Upper lobe of left lung (tissue), 6 donors: ENCODE measurements at regions not wholly inside any gene's neighbourhood (a gene's known extent, or its start where the extent isn't known, plus 50 kb on each side); places are given as distances from the start of the nearest gene placed in this dataset.

Source experiments
- ATAC-seq, 2 donors: fragments of 200-7000 bp; cut with Tn5 transposase; one replicate each; pipeline ENCODE4 v1.9.1; 2022; ENCODE audit warnings: mild to moderate bottlenecking in 2 of 2, moderate library complexity in 2 of 2; ENCODE audit not compliant: low FRiP score in 2 of 2
- DNase-seq, 2 donors: peaks; one replicate each; pipeline ENCODE4 v3.0.0-alpha.2; 2019 to 2020
- H3K27ac ChIP-seq, 4 donors: fragments of 200-600 bp; sonication (generic); one replicate each; pipeline ENCODE4 v1.5.1; 2016 to 2019
- H3K27me3 ChIP-seq, 4 donors: fragments of 200-600 bp; sonication (generic); one replicate each; pipeline ENCODE4 v1.5.1; 2017 to 2019
- H3K36me3 ChIP-seq, 4 donors: fragments of 200-600 bp; sonication (generic); one replicate each; pipeline ENCODE4 v1.5.1; 2016 to 2019
- H3K4me1 ChIP-seq, 4 donors: fragments of 200-600 bp; sonication (generic); one replicate each; pipeline ENCODE4 v1.5.1; 2018 to 2019
- H3K4me3 ChIP-seq, 4 donors: fragments of 200-600 bp; sonication (generic); one replicate each; pipeline ENCODE4 v1.5.1; 2017 to 2019; ENCODE audit warnings: mild to moderate bottlenecking in 2 of 4, moderate library complexity in 1 of 4
- H3K9me3 ChIP-seq, 4 donors: fragments of 200-600 bp; sonication (generic); one replicate each; pipeline ENCODE4 v1.5.1; 2018 to 2019
- EP300 ChIP-seq, 4 donors: sonication (generic); formaldehyde crosslinking; IDR thresholded peaks; one replicate each; pipeline ENCODE4 v1.5.1; 2017; ENCODE audit warnings: antibody characterized with exemption in 4 of 4, control low read depth in 2 of 4
- POLR2A ChIP-seq, 4 donors: fragments of 450-650 bp; IDR thresholded peaks; one replicate each; pipeline ENCODE4 v1.5.1; 2016 to 2017; ENCODE audit warnings: antibody characterized with exemption in 4 of 4, mild to moderate bottlenecking in 2 of 4
- POLR2AphosphoS5 ChIP-seq, 2 donors: sonication (generic); formaldehyde crosslinking; IDR thresholded peaks; one replicate each; pipeline ENCODE4 v1.5.1; 2017; ENCODE audit warnings: antibody characterized with exemption in 2 of 2
- WGBS, 2 donors: methylation state at CpG; one replicate each; pipeline ENCODE4 v1.1.5; 2017 to 2018; 5-methylcytosine and 5-hydroxymethylcytosine counted together
- TF ChIP-seq, protein P1 (sequence below), 6 experiments: fragments of 450-650 bp in 4 of 6; fragments of 200-600 bp in 2 of 6; sonication (generic) in 2 of 6; IDR thresholded peaks; one replicate each; pipeline ENCODE4 v1.5.1; 2016 to 2019; ENCODE audit warnings: antibody characterized with exemption in 6 of 6
- donor health status: DM: no; HTN: no; CAD: no; lungs with moderate emphysema.
- donor health status: DM: no; HTN: yes; CAD: no; lungs with severe emphysema.

- Histone ChIP-seq H3K27ac (no peak overlapping the region), H3K4me1 (no peaks in the 10 kb centered on the region), H3K27me3 (no peaks in the 10 kb centered on the region), H3K4me3 (no peak overlapping the region), H3K9me3 (no peaks in the 10 kb centered on the region), H3K36me3 (no peaks in the 10 kb centered on the region)
- ATAC-seq (no peak), DNase-seq (no peak)
- WGBS, 2 donors, result 19 to 27% methylated on average over 3 of the region's 3 CpGs
- no peak for TF ChIP-seq EP300 (IDR thresholded peaks at IDR 0.05)
- no peak for TF ChIP-seq POLR2AphosphoS5 (IDR thresholded peaks at IDR 0.05)
- TF ChIP-seq, protein P1, sequence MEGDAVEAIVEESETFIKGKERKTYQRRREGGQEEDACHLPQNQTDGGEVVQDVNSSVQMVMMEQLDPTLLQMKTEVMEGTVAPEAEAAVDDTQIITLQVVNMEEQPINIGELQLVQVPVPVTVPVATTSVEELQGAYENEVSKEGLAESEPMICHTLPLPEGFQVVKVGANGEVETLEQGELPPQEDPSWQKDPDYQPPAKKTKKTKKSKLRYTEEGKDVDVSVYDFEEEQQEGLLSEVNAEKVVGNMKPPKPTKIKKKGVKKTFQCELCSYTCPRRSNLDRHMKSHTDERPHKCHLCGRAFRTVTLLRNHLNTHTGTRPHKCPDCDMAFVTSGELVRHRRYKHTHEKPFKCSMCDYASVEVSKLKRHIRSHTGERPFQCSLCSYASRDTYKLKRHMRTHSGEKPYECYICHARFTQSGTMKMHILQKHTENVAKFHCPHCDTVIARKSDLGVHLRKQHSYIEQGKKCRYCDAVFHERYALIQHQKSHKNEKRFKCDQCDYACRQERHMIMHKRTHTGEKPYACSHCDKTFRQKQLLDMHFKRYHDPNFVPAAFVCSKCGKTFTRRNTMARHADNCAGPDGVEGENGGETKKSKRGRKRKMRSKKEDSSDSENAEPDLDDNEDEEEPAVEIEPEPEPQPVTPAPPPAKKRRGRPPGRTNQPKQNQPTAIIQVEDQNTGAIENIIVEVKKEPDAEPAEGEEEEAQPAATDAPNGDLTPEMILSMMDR (IDR thresholded peaks at IDR 0.05), result no peak
- TF ChIP-seq POLR2A (IDR thresholded peaks at IDR 0.05), result no peak
Measured at GRCh38 chr10:18786478-18786877, 127.2 kb downstream of the ARL5B start.

DNA sequence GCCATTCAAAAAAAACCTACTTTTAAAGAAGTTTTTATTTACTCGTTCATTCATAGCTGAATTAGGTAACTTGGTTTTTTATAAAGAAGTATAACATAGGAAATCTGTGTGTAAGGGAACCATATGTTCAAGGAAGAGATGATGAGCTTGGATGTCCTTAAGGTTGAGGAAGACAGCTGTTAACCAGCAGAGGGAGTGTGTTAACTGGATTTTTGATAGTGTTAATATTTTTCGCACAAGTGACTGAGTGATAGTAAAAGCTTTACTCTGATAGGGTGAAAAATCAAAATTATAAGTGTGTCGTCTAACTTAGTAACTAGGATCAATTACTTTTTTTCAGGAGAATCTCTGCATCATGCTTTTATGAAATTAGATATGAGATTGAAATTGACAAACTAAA lies 134.7 kb downstream of the ARL5B start:
- ATAC-seq (no peak), DNase-seq (no peak)
- Histone ChIP-seq H3K36me3 (no peaks in the 10 kb centered on the region), H3K9me3 (no peaks in the 10 kb centered on the region), H3K27ac (no peak overlapping the region), H3K4me3 (no peak overlapping the region), H3K27me3 (peaks cover 0 to 1% (median 0%) of the 10 kb centered on the region in 4 donors), H3K4me1 (no peaks in the 10 kb centered on the region)
- WGBS, 2 donors, result 36 to 42% methylated on average over 3 of the region's 3 CpGs
- TF ChIP-seq, protein P1 (IDR thresholded peaks at IDR 0.05), result peak in 3 of 6 experiments; percentile 17 to 24 (median 19)
- TF ChIP-seq POLR2AphosphoS5 (IDR thresholded peaks at IDR 0.05), result no peak

DNA sequence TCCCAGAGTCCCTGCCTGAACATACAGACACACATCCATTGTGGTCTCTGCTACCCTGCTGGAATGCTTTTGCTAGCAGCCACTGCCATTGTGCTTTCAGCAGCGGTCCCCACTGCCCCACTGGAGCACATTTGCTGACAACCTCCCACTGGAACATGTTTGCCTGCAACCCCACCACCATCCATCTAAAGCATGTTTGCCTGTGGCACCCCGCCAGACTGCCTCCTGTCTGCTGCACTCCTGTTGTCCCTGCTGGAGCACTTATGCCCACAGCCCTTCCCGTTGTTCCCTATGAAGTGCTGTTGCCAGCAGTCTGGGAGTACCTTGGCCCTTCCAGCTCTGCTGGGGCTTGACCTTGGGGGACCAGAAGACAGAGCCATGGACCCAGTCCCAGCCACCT lies 136.3 kb downstream of the ARL5B start:
- no peak for ATAC-seq
- no peaks in the 10 kb centered on the region for H3K9me3 ChIP-seq
- no peaks in the 10 kb centered on the region for H3K4me1 ChIP-seq
- no peak overlapping the region for H3K27ac ChIP-seq
- no peak for DNase-seq
- H3K36me3 ChIP-seq, result no peaks in the 10 kb centered on the region
- WGBS, 2 donors, result 76 to 88% methylated on average over 3 of the region's 3 CpGs
- H3K4me3 ChIP-seq, result no peak overlapping the region
- H3K27me3 ChIP-seq, result peaks cover 0 to 1% (median 0%) of the 10 kb centered on the region in 4 donors
- TF ChIP-seq EP300 (IDR thresholded peaks at IDR 0.05), result no peak
- no peak for TF ChIP-seq POLR2AphosphoS5 (IDR thresholded peaks at IDR 0.05)
- TF ChIP-seq, protein P1 (IDR thresholded peaks at IDR 0.05), result no peak
- no peak for TF ChIP-seq POLR2A (IDR thresholded peaks at IDR 0.05)

- no peak overlapping the region for H3K27ac ChIP-seq
- no peaks in the 10 kb centered on the region for H3K4me1 ChIP-seq
- H3K27me3 ChIP-seq, result peaks cover 0 to 1% (median 0%) of the 10 kb centered on the region in 4 donors
- 85 to 94% methylated on average over 3 of the region's 3 CpGs for WGBS, 2 donors
- TF ChIP-seq POLR2AphosphoS5 (IDR thresholded peaks at IDR 0.05) (no peak), EP300 (IDR thresholded peaks at IDR 0.05) (no peak), POLR2A (IDR thresholded peaks at IDR 0.05) (no peak)
- TF ChIP-seq, protein P1 (IDR thresholded peaks at IDR 0.05), result no peak
- H3K36me3 ChIP-seq, result no peaks in the 10 kb centered on the region
- no peaks in the 10 kb centered on the region for H3K9me3 ChIP-seq
- no peak for ATAC-seq
- DNase-seq, result no peak
- no peak overlapping the region for H3K4me3 ChIP-seq
Measured at GRCh38 chr10:18797286-18797685, 138.1 kb downstream of the ARL5B start.

DNA sequence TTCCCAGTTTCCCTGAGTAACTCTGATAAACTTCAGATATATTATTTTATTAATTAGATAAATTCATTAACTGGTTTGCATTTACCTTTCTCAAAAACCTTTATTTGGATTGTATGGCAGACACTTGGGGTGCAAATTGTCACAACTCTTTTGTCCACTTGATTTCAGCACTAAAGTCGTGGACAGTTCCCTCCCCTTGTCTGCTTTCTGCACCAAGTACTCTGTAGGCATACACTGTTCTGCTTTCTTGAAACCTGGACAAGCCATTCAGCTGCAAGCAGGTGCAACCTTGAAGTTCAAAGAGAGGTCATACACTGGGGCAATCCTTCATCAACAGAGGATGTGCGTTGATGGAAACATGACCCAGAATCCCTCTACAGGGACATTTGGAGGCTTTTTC lies 162.9 kb downstream of the ARL5B start:
- Histone ChIP-seq H3K36me3 (no peaks in the 10 kb centered on the region), H3K4me1 (no peaks in the 10 kb centered on the region), H3K27ac (no peak overlapping the region), H3K9me3 (no peaks in the 10 kb centered on the region), H3K27me3 (no peaks in the 10 kb centered on the region), H3K4me3 (no peak overlapping the region)
- TF ChIP-seq, protein P1 (IDR thresholded peaks at IDR 0.05), result no peak
- TF ChIP-seq POLR2A (IDR thresholded peaks at IDR 0.05), result no peak
- WGBS, 2 donors, result 15 to 23% methylated on average over 2 of the region's 2 CpGs
- DNase-seq, result no peak
- ATAC-seq, result no peak
